Activated CD4-positive, alpha-beta T cell treated with anti-CD3 and anti-CD28 coated beads, Interleukin-2, amount 50 U/mL, for 4 hours (primary cell): ENCODE measurements at regions not wholly inside any gene's neighbourhood (a gene's known extent, or its start where the extent isn't known, plus 50 kb on each side); places are given as distances from the start of the nearest gene placed in this dataset.

Source experiments
- DNase-seq, 2 experiments: peaks; one replicate each; pipeline ENCODE4 v3.0.0-alpha.2; 2020

GRCh38 chr5:2696156-2696807 lies 55.2 kb downstream of the IRX2 start:
- DNase-seq: no peak

- DNase-seq: no peak
Observed at GRCh38 chr5:2695200-2695891, 56.1 kb downstream of the IRX2 start.

- no peak for DNase-seq
Observed at GRCh38 chr5:2691530-2691929, 59.9 kb downstream of the IRX2 start.

GRCh38 chr5:2690293-2690692 lies 61.2 kb downstream of the IRX2 start:
- no peak for DNase-seq

- no peak for DNase-seq
Observed at GRCh38 chr5:2688586-2688985, 62.9 kb downstream of the IRX2 start.

- DNase-seq: no peak
Observed at GRCh38 chr5:2687746-2688145, 63.7 kb downstream of the IRX2 start.

GRCh38 chr5:2686321-2687124 lies 65.0 kb downstream of the IRX2 start:
- DNase-seq: no peak

GRCh38 chr5:2685651-2686272 lies 65.7 kb downstream of the IRX2 start:
- no peak for DNase-seq

- no peak for DNase-seq
Observed at GRCh38 chr5:2684606-2685005, 66.9 kb downstream of the IRX2 start.

- DNase-seq: no peak
Observed at GRCh38 chr5:2683720-2684119, 67.8 kb downstream of the IRX2 start.

- no peak for DNase-seq
Observed at GRCh38 chr5:2681476-2681875, 70.0 kb downstream of the IRX2 start.

GRCh38 chr5:2680979-2681378 lies 70.5 kb downstream of the IRX2 start:
- DNase-seq: no peak

- DNase-seq: no peak
Observed at GRCh38 chr5:2677689-2678088, 73.8 kb downstream of the IRX2 start.

GRCh38 chr5:2675548-2675947 lies 75.9 kb downstream of the IRX2 start:
- no peak for DNase-seq

GRCh38 chr5:2674456-2674855 lies 77.0 kb downstream of the IRX2 start:
- DNase-seq: no peak

GRCh38 chr5:2670940-2671339 lies 80.5 kb downstream of the IRX2 start:
- DNase-seq: no peak

- no peak for DNase-seq
Observed at GRCh38 chr5:2669913-2670312, 81.6 kb downstream of the IRX2 start.

GRCh38 chr5:2669259-2669658 lies 82.2 kb downstream of the IRX2 start:
- no peak for DNase-seq

GRCh38 chr5:2666081-2666480 lies 85.4 kb downstream of the IRX2 start:
- DNase-seq: no peak

- no peak for DNase-seq
Observed at GRCh38 chr5:2663489-2663888, 88.0 kb downstream of the IRX2 start.

GRCh38 chr5:2660315-2660714 lies 91.2 kb downstream of the IRX2 start:
- no peak for DNase-seq

GRCh38 chr5:2658881-2659470 lies 92.5 kb downstream of the IRX2 start:
- no peak for DNase-seq

- DNase-seq: no peak
Observed at GRCh38 chr5:2658447-2658846, 93.0 kb downstream of the IRX2 start.
